ENCODE measurements at regions not wholly inside any gene's neighbourhood (a gene's known extent, or its start where the extent isn't known, plus 50 kb on each side); places are given as distances from the start of the nearest gene placed in this dataset.

- 55% methylated on average over 2 of the region's 9 CpGs for WGBS (ENCODE audit: insufficient coverage)
- CTCF ChIA-PET = no interaction called here
These were observed 204.2 kb downstream of the FGF9 start for GRCh38 chr13:21875116-21875515.

GRCh38 chr13:21879263-21879914, 208.5 kb downstream of the FGF9 start:
- H3K4me1 ChIP-seq (ENCODE audit: control insufficient read depth in 2 of 2, insufficient read depth in 2 of 2, low read length in 2 of 2) = no peaks in the 10 kb centered on the region
- H3K4me2 ChIP-seq (replicated peaks; ENCODE audit: low read depth, low read length, poor library complexity, severe bottlenecking) = no peak overlapping the region
- no peak for ATAC-seq (ENCODE audit: low read depth)
- no peaks in the 10 kb centered on the region for H3K79me2 ChIP-seq (ENCODE audit: control insufficient read depth, insufficient read depth, low read length)
- Mint-ChIP-seq H3K4me3 (no peak overlapping the region), H3K9me3 (ENCODE audit: insufficient read depth) (no peaks in the 10 kb centered on the region), H3K27ac (no peak overlapping the region), H3K27me3 (no peaks in the 10 kb centered on the region), H3K4me1 (no peaks in the 10 kb centered on the region)
- H3K9ac ChIP-seq (ENCODE audit: low read length) = no peak overlapping the region
- no peaks in the 10 kb centered on the region for H3K36me3 ChIP-seq (replicated peaks in 1 of 2; ENCODE audit: control extremely low read depth in 1 of 2, control insufficient read depth in 1 of 2, extremely low read depth in 1 of 2, insufficient read depth in 2 of 2, low read length in 1 of 2)
- H4K20me1 ChIP-seq (ENCODE audit: control insufficient read depth, insufficient read depth, low read length, poor library complexity, severe bottlenecking) = no peaks in the 10 kb centered on the region
- no peak overlapping the region for H2AFZ ChIP-seq (ENCODE audit: insufficient read depth, low read depth, low read length, poor library complexity, severe bottlenecking)
- H3K9me3 ChIP-seq (ENCODE audit: control extremely low read depth in 1 of 3, control insufficient read depth in 2 of 3, insufficient read depth in 1 of 3, low read length in 2 of 3) = peaks cover 0 to 4% (median 0%) of the 10 kb centered on the region in 3 donors
- no peak overlapping the region for H3K4me3 ChIP-seq (ENCODE audit: control extremely low read depth in 1 of 5, extremely low read depth in 1 of 5, insufficient read depth in 1 of 5, low read depth in 2 of 5, low read length in 4 of 5)
- ChIA-PET POLR2A (no interaction called here), CTCF (no interaction called here)
- peaks cover 0 to 5% (median 0%) of the 10 kb centered on the region in 4 experiments for H3K27me3 ChIP-seq (replicated peaks in 1 of 4; ENCODE audit: control extremely low read depth in 1 of 4, control insufficient read depth in 3 of 4, insufficient read depth in 4 of 4, low read length in 3 of 4)
- DNase-seq = no peak
- intact Hi-C loops (cut with micrococcal nuclease) = no loop called here
- no peak overlapping the region for H3K27ac ChIP-seq (ENCODE audit: low read length in 2 of 2)
- TF ChIP-seq EZH2 (IDR thresholded peaks at IDR 0.05; ENCODE audit: borderline replicate concordance, insufficient read depth, low read depth, low read length, poor library complexity, severe bottlenecking) (no peak), CTCF (IDR thresholded peaks at IDR 0.05) (no peak)
- 92% methylated on average over 6 of the region's 8 CpGs for WGBS (ENCODE audit: insufficient coverage)

More at GRCh38 chr13:21875116-21875515, 204.2 kb downstream of the FGF9 start:
- POLR2A ChIA-PET = no interaction called here
- Mint-ChIP-seq H3K27ac (no peak overlapping the region), H3K9me3 (ENCODE audit: insufficient read depth) (no peaks in the 10 kb centered on the region), H3K27me3 (peaks cover 2% of the 10 kb centered on the region), H3K4me1 (no peaks in the 10 kb centered on the region), H3K4me3 (no peak overlapping the region)
- Histone ChIP-seq H3K27ac (ENCODE audit: low read length in 2 of 2) (no peak overlapping the region), H3K9ac (ENCODE audit: low read length) (no peak overlapping the region), H4K20me1 (ENCODE audit: control insufficient read depth, insufficient read depth, low read length, poor library complexity, severe bottlenecking) (no peaks in the 10 kb centered on the region), H3K79me2 (ENCODE audit: control insufficient read depth, insufficient read depth, low read length) (no peaks in the 10 kb centered on the region), H3K4me3 (ENCODE audit: control extremely low read depth in 1 of 5, extremely low read depth in 1 of 5, insufficient read depth in 1 of 5, low read depth in 2 of 5, low read length in 4 of 5) (no peak overlapping the region), H3K4me1 (ENCODE audit: control insufficient read depth in 2 of 2, insufficient read depth in 2 of 2, low read length in 2 of 2) (no peaks in the 10 kb centered on the region), H3K27me3 (replicated peaks in 1 of 4; ENCODE audit: control extremely low read depth in 1 of 4, control insufficient read depth in 3 of 4, insufficient read depth in 4 of 4, low read length in 3 of 4) (no peaks in the 10 kb centered on the region), H2AFZ (ENCODE audit: insufficient read depth, low read depth, low read length, poor library complexity, severe bottlenecking) (no peak overlapping the region), H3K9me3 (ENCODE audit: control extremely low read depth in 1 of 3, control insufficient read depth in 2 of 3, insufficient read depth in 1 of 3, low read length in 2 of 3) (peaks cover 0 to 6% (median 0%) of the 10 kb centered on the region in 3 donors), H3K36me3 (replicated peaks in 1 of 2; ENCODE audit: control extremely low read depth in 1 of 2, control insufficient read depth in 1 of 2, extremely low read depth in 1 of 2, insufficient read depth in 2 of 2, low read length in 1 of 2) (no peaks in the 10 kb centered on the region), H3K4me2 (replicated peaks; ENCODE audit: low read depth, low read length, poor library complexity, severe bottlenecking) (no peak overlapping the region)
- no peak for DNase-seq
- no peak for TF ChIP-seq CTCF (IDR thresholded peaks at IDR 0.05)
- no peak for ATAC-seq (ENCODE audit: low read depth)
- intact Hi-C loops (cut with micrococcal nuclease) = no loop called here

Measured in B cell (primary cell).